SU-DHL-6 (cell line): ENCODE measurements at regions not wholly inside any gene's neighbourhood (a gene's known extent, or its start where the extent isn't known, plus 50 kb on each side); places are given as distances from the start of the nearest gene placed in this dataset.

Experiments
- CTCF ChIP-seq: fragments of 200-600 bp; sonication (generic); IDR thresholded peaks from one replicate; pipeline ENCODE4 v1.5.1; 2017; ENCODE audit warnings: antibody characterized with exemption, mild to moderate bottlenecking, low read length, moderate library complexity; ENCODE audit not compliant: insufficient read depth, poor library complexity, severe bottlenecking
- EZH2phosphoT487 ChIP-seq: fragments of 200-600 bp; sonication (generic), shearing (Covaris generic); conservative IDR thresholded peaks from 2 replicates; pipeline ENCODE4 v1.6.1; 2018; ENCODE audit warnings: mild to moderate bottlenecking, antibody characterized with exemption, low read length, moderate library complexity, mixed read lengths

- peak; percentile 22 for TF ChIP-seq CTCF
- TF ChIP-seq EZH2phosphoT487: no peak
Observed at GRCh38 chrX:137432609-137433008, 133.3 kb upstream of the ZIC3 start.
